GM12878 (cell line): ENCODE measurements at regions not wholly inside any gene's neighbourhood (a gene's known extent, or its start where the extent isn't known, plus 50 kb on each side); places are given as distances from the start of the nearest gene placed in this dataset.

Experiments
- ATAC-seq: fragments of 200-7000 bp; cut with Tn5 transposase; 3 replicates; pipeline ENCODE4 v1.9.1; 2020; ENCODE audit warnings: mild to moderate bottlenecking, moderate library complexity
- BruUV-seq: library from RNA; stranded (reverse); fragments of 400-500 nt; replicated peaks from 2 replicates; lab custom pipeline; 2021; lab: Mats Ljungman, UMichigan
- CTCF ChIA-PET: fragments of 300-600 bp; sonication (Branson Sonifier 250); formaldehyde crosslinking; extraction: SDS; loops from one replicate; lab custom pipeline; 2021; ENCODE audit warnings: inconsistent platforms; lab: Yijun Ruan, JAX
- POLR2A ChIA-PET: fragments of 350-600 bp; formaldehyde crosslinking; extraction: SDS; loops from one replicate; lab custom pipeline; 2021; ENCODE audit warnings: inconsistent platforms; lab: Charles Lee
- RAD21 ChIA-PET: fragments of 300-600 bp; sonication (Branson Sonifier 250); formaldehyde crosslinking; loops from one replicate; lab custom pipeline; 2023; ENCODE audit warnings: antibody characterized with exemption; ENCODE audit not compliant: unreplicated experiment; lab: Charles Lee
- SMC1A ChIA-PET: fragments of 300-600 bp; sonication (Branson Sonifier 250); formaldehyde crosslinking; loops from one replicate; lab custom pipeline; 2023; ENCODE audit not compliant: unreplicated experiment, uncharacterized antibody; lab: Charles Lee
- DNase-seq: peaks from one replicate; pipeline ENCODE4 v3.0.0-alpha.2; 2011; ENCODE audit warnings: low read depth, low spot score
- FAIRE-seq: peaks from 3 replicates; lab custom pipeline; 2011; peaks lifted over from hg19 to GRCh38; lab: Jason Lieb, UNC
- H2AFZ ChIP-seq: 2 replicates; pipeline ENCODE4 v1.6.0; 2011; ENCODE audit warnings: low read depth, low read length, control low read depth; ENCODE audit not compliant: control insufficient read depth
- H3K27ac ChIP-seq: 2 replicates; pipeline ENCODE4 v1.5.1; 2011; ENCODE audit warnings: control low read depth; ENCODE audit not compliant: control insufficient read depth, insufficient read depth
- H3K27me3 ChIP-seq, 2 experiments: replicated peaks in 1 of 2; 2 replicates each; pipeline versions ENCODE4 v1.6.0 to v1.6.1; 2011; ENCODE audit warnings: low read length in 1 of 2; ENCODE audit not compliant: control insufficient read depth in 2 of 2, insufficient read depth in 2 of 2
- H3K36me3 ChIP-seq, 2 experiments: 2 replicates each; pipeline ENCODE4 v1.5.1; 2011; ENCODE audit warnings: low read length in 1 of 2; ENCODE audit not compliant: control insufficient read depth in 2 of 2, insufficient read depth in 2 of 2
- H3K4me1 ChIP-seq: 2 replicates; pipeline ENCODE4 v1.6.1; 2011; ENCODE audit warnings: mild to moderate bottlenecking, low read length, moderate library complexity, mixed read lengths; ENCODE audit not compliant: control insufficient read depth, insufficient read depth
- H3K4me2 ChIP-seq: 2 replicates; pipeline ENCODE4 v1.6.0; 2011; ENCODE audit warnings: control low read depth; ENCODE audit not compliant: control insufficient read depth, insufficient read depth
- H3K4me3 ChIP-seq: fragments of 200-600 bp; sonication (generic); 2 replicates; pipeline ENCODE4 v1.5.1; 2016
- H3K79me2 ChIP-seq: 2 replicates; pipeline ENCODE4 v1.6.0; 2011; ENCODE audit warnings: low read length; ENCODE audit not compliant: control insufficient read depth, insufficient read depth
- H3K9ac ChIP-seq: 2 replicates; pipeline ENCODE4 v1.8.0; 2011; ENCODE audit warnings: low read length, control low read depth, mixed read lengths; ENCODE audit not compliant: control insufficient read depth, insufficient read depth
- H3K9me3 ChIP-seq: replicated peaks from 3 replicates; pipeline ENCODE4 v1.5.1; 2011; ENCODE audit warnings: mild to moderate bottlenecking, low read length; ENCODE audit not compliant: control insufficient read depth, insufficient read depth
- H4K20me1 ChIP-seq: 2 replicates; pipeline ENCODE4 v1.6.0; 2011; ENCODE audit not compliant: control insufficient read depth, insufficient read depth
- CEBPB ChIP-seq, 2 experiments: fragments of 150-350 bp in 1 of 2; IDR thresholded peaks; 2 replicates each; pipeline ENCODE4 v1.6.1; 2012 to 2014; ENCODE audit warnings: low read depth in 2 of 2, low read length in 2 of 2, borderline replicate concordance in 1 of 2, inconsistent platforms in 1 of 2
- CHD4 ChIP-seq: fragments of 200-600 bp; sonication (generic); IDR thresholded peaks from 2 replicates; pipeline ENCODE4 v1.6.1; 2016; ENCODE audit warnings: mild to moderate bottlenecking
- FOXK2 ChIP-seq: fragments of 450-650 bp; IDR thresholded peaks from 2 replicates; pipeline ENCODE4 v1.6.1; 2017; ENCODE audit warnings: mild to moderate bottlenecking, moderate library complexity
- IRF4 ChIP-seq: IDR thresholded peaks from 2 replicates; pipeline ENCODE4 v1.6.1; 2011; ENCODE audit warnings: low read depth, low read length
- MEF2A ChIP-seq: IDR thresholded peaks from 2 replicates; pipeline ENCODE4 v1.6.1; 2011; ENCODE audit warnings: low read depth, mild to moderate bottlenecking, low read length, moderate library complexity; ENCODE audit not compliant: insufficient read depth
- NR2C1 ChIP-seq: fragments of 450-650 bp; IDR thresholded peaks from 2 replicates; pipeline ENCODE4 v1.6.1; 2017; ENCODE audit warnings: antibody characterized with exemption, mild to moderate bottlenecking, moderate library complexity
- PML ChIP-seq: IDR thresholded peaks from 2 replicates; pipeline ENCODE4 v1.6.1; 2012; ENCODE audit warnings: low read length, inconsistent platforms
- RCOR1 ChIP-seq: conservative IDR thresholded peaks from 2 replicates; pipeline ENCODE4 v1.6.1; 2012; ENCODE audit warnings: low read depth, low read length, improper control_type of control experiment
- SMAD1 ChIP-seq: fragments of 450-650 bp; IDR thresholded peaks from 2 replicates; pipeline ENCODE4 v1.6.1; 2018; ENCODE audit warnings: mild to moderate bottlenecking, low read depth; ENCODE audit not compliant: partially characterized antibody
- SMARCA5 ChIP-seq: fragments of 450-650 bp; IDR thresholded peaks from 2 replicates; pipeline ENCODE4 v1.6.1; 2017; ENCODE audit warnings: mild to moderate bottlenecking
- SREBF2 ChIP-seq: IDR thresholded peaks from 2 replicates; pipeline ENCODE4 v1.6.1; 2012; ENCODE audit warnings: mild to moderate bottlenecking, low read length
- YY1 ChIP-seq: IDR thresholded peaks from 2 replicates; pipeline ENCODE4 v1.6.1; 2011; ENCODE audit warnings: low read depth, mild to moderate bottlenecking, low read length
- WGBS: methylation state at CpG from one replicate; pipeline ENCODE4 v1.1.6; 2016; ENCODE audit warnings: low lambda C conversion rate; ENCODE audit not compliant: insufficient replicate concordance, insufficient coverage; ENCODE audit errors: missing lambda C conversion rate; 5-methylcytosine and 5-hydroxymethylcytosine counted together
- in situ Hi-C: fragments of 300-500 bp; cut with MboI; formaldehyde crosslinking; loops from 9 replicates; pipeline ENCODE4 v1.14.3; 2018; ENCODE audit warnings: mixed read lengths
- intact Hi-C: fragments of 100-400 bp; cut with micrococcal nuclease; formaldehyde crosslinking; loops from one replicate; pipeline ENCODE4 v1.14.2; 2022; ENCODE audit not compliant: unreplicated experiment
- TF ChIP-seq, protein P1 (sequence below): fragments of 450-650 bp; IDR thresholded peaks from 2 replicates; pipeline ENCODE4 v1.6.1; 2016; ENCODE audit warnings: mild to moderate bottlenecking
- TF ChIP-seq, protein P2 (sequence below): fragments of 450-650 bp; IDR thresholded peaks from 2 replicates; pipeline ENCODE4 v1.6.1; 2017; ENCODE audit warnings: low read depth, mild to moderate bottlenecking, moderate library complexity
- TF ChIP-seq, protein P3 (sequence below), 3 experiments: IDR thresholded peaks in 2 of 3; conservative IDR thresholded peaks in 1 of 3; 2 replicates each; pipeline ENCODE4 v1.5.1; 2011; ENCODE audit warnings: low read depth in 3 of 3, low read length in 3 of 3, mild to moderate bottlenecking in 3 of 3, control low read depth in 2 of 3, moderate library complexity in 2 of 3, inconsistent platforms in 1 of 3, mixed read lengths in 1 of 3; ENCODE audit not compliant: control insufficient read depth in 2 of 3, insufficient read depth in 1 of 3; ENCODE audit errors: extremely low read depth in 1 of 3

DNA sequence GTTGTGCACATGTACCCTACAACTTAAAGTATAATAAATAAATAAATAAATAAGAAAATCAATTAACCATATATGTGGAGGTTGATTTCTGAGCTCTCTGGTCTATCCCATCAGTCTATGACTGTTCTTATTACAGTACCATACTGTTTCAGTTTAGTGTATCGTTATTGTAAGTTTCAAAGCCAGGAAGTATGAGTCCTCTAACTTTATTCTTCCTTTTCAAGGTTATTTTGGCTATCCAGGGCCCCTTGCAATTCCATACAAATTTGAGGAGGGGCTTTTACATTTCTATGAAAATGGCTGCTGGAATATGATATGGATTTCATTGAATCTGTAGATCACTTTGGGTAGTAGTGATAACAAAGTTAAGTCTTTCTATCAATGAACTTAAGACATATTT lies 96.9 kb upstream of the BCL9 start:
- Histone ChIP-seq H2AFZ (no peak overlapping the region), H3K36me3 (no peaks in the 10 kb centered on the region), H3K4me3 (no peak overlapping the region), H3K9me3 (no peaks in the 10 kb centered on the region; the same call in 2 of the 3 replicates), H3K27me3 (no peaks in the 10 kb centered on the region), H3K27ac (no peak overlapping the region), H3K4me2 (no peak overlapping the region)
- RAD21 ChIA-PET = no interaction called here
- DNase-seq = no peak
- POLR2A ChIA-PET = no interaction called here
- no TSS peak for BruUV-seq
- CTCF ChIA-PET = no interaction called here
- WGBS = 0% methylated on average over 1 of the region's 1 CpG
- TF ChIP-seq MEF2A = no peak
- TF ChIP-seq YY1 = no peak
- TF ChIP-seq IRF4 = no peak
- TF ChIP-seq SREBF2 = no peak
- TF ChIP-seq, protein P1, sequence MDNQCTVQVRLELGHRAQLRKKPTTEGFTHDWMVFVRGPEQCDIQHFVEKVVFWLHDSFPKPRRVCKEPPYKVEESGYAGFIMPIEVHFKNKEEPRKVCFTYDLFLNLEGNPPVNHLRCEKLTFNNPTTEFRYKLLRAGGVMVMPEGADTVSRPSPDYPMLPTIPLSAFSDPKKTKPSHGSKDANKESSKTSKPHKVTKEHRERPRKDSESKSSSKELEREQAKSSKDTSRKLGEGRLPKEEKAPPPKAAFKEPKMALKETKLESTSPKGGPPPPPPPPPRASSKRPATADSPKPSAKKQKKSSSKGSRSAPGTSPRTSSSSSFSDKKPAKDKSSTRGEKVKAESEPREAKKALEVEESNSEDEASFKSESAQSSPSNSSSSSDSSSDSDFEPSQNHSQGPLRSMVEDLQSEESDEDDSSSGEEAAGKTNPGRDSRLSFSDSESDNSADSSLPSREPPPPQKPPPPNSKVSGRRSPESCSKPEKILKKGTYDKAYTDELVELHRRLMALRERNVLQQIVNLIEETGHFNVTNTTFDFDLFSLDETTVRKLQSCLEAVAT = no peak
- no peak for TF ChIP-seq FOXK2
- TF ChIP-seq NR2C1 = no peak
- TF ChIP-seq, protein P2, sequence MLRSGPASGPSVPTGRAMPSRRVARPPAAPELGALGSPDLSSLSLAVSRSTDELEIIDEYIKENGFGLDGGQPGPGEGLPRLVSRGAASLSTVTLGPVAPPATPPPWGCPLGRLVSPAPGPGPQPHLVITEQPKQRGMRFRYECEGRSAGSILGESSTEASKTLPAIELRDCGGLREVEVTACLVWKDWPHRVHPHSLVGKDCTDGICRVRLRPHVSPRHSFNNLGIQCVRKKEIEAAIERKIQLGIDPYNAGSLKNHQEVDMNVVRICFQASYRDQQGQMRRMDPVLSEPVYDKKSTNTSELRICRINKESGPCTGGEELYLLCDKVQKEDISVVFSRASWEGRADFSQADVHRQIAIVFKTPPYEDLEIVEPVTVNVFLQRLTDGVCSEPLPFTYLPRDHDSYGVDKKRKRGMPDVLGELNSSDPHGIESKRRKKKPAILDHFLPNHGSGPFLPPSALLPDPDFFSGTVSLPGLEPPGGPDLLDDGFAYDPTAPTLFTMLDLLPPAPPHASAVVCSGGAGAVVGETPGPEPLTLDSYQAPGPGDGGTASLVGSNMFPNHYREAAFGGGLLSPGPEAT = no peak
- TF ChIP-seq CEBPB (IDR thresholded peaks at IDR 0.05; ENCODE audit: borderline replicate concordance in 1 of 2, low read depth in 2 of 2, low read length in 2 of 2) = no peak
- TF ChIP-seq CHD4 = no peak
- TF ChIP-seq RCOR1 = no peak
- no peak for TF ChIP-seq SMARCA5
- no peak for TF ChIP-seq PML
- TF ChIP-seq, protein P3, sequence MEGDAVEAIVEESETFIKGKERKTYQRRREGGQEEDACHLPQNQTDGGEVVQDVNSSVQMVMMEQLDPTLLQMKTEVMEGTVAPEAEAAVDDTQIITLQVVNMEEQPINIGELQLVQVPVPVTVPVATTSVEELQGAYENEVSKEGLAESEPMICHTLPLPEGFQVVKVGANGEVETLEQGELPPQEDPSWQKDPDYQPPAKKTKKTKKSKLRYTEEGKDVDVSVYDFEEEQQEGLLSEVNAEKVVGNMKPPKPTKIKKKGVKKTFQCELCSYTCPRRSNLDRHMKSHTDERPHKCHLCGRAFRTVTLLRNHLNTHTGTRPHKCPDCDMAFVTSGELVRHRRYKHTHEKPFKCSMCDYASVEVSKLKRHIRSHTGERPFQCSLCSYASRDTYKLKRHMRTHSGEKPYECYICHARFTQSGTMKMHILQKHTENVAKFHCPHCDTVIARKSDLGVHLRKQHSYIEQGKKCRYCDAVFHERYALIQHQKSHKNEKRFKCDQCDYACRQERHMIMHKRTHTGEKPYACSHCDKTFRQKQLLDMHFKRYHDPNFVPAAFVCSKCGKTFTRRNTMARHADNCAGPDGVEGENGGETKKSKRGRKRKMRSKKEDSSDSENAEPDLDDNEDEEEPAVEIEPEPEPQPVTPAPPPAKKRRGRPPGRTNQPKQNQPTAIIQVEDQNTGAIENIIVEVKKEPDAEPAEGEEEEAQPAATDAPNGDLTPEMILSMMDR (IDR thresholded peaks at IDR 0.05 in 2 of 3, conservative IDR thresholded peaks at IDR 0.05 in 1 of 3; ENCODE audit: control insufficient read depth in 2 of 3, extremely low read depth in 1 of 3, insufficient read depth in 1 of 3, low read depth in 3 of 3, low read length in 3 of 3) = no peak
- TF ChIP-seq SMAD1 = no peak
- TF ChIP-seq, all 136 proteins: peak for 0
- no peaks in the 10 kb centered on the region for H3K79me2 ChIP-seq
- FAIRE-seq (no peak), ATAC-seq (no peak)
- SMC1A ChIA-PET = no interaction called here
- intact Hi-C loops (no loop called here), in situ Hi-C loops (no loop called here)
- H4K20me1 ChIP-seq = no peaks in the 10 kb centered on the region
- no peaks in the 10 kb centered on the region for H3K4me1 ChIP-seq
- no peak overlapping the region for H3K9ac ChIP-seq
